ENCODE measurements at regions not wholly inside any gene's neighbourhood (a gene's known extent, or its start where the extent isn't known, plus 50 kb on each side); places are given as distances from the start of the nearest gene placed in this dataset.
A peak's percentile ranks its signal among the peaks of the same experiment; 100 is the strongest.
"Not testable (repeated sequence)": the region's sequence is repeated elsewhere in the genome, so short reads cannot be mapped to it uniquely, and the experiment has no call there.

GRCh38 chrX:73390628-73391567 lies 56.0 kb upstream of the CDX4 start:
- TF ChIP-seq, protein P1, sequence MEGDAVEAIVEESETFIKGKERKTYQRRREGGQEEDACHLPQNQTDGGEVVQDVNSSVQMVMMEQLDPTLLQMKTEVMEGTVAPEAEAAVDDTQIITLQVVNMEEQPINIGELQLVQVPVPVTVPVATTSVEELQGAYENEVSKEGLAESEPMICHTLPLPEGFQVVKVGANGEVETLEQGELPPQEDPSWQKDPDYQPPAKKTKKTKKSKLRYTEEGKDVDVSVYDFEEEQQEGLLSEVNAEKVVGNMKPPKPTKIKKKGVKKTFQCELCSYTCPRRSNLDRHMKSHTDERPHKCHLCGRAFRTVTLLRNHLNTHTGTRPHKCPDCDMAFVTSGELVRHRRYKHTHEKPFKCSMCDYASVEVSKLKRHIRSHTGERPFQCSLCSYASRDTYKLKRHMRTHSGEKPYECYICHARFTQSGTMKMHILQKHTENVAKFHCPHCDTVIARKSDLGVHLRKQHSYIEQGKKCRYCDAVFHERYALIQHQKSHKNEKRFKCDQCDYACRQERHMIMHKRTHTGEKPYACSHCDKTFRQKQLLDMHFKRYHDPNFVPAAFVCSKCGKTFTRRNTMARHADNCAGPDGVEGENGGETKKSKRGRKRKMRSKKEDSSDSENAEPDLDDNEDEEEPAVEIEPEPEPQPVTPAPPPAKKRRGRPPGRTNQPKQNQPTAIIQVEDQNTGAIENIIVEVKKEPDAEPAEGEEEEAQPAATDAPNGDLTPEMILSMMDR (IDR thresholded peaks at IDR 0.05; ENCODE audit: low read depth, low read length): no peak
- no peaks in the 10 kb centered on the region for H3K27me3 ChIP-seq
- no peaks in the 10 kb centered on the region for H3K4me1 ChIP-seq
- no peak for DNase-seq
- H3K9me3 ChIP-seq: no peaks in the 10 kb centered on the region
- H3K36me3 ChIP-seq: no peaks in the 10 kb centered on the region
- H3K4me3 ChIP-seq (ENCODE audit: low read depth, low read length): no peak overlapping the region

DNA sequence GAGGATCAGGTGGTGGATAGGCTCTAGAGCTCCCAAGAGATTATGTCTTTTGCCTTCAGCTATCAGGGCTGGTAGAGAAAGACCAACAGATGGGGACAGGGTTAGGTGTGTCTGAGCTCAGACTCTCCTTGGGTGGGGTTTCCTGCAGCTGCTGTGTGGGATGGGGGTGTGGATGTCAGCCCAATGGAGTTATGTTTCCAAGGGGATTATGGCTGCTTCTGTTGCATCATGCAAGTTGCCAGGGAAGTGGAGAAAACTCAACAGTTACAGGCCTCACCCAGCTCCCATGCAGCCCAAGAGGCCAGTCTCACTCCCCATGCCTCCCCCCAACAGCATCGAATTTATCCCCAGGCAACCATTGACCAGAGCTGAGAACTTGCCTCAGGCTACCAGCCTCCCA lies 80.2 kb upstream of the CDX4 start:
- H3K4me3 ChIP-seq (ENCODE audit: low read depth, low read length): no peak overlapping the region
- no peaks in the 10 kb centered on the region for H3K9me3 ChIP-seq
- no peaks in the 10 kb centered on the region for H3K4me1 ChIP-seq
- TF ChIP-seq, protein P1 (IDR thresholded peaks at IDR 0.05; ENCODE audit: low read depth, low read length): no peak
- DNase-seq: no peak
- H3K27me3 ChIP-seq: no peaks in the 10 kb centered on the region
- no peaks in the 10 kb centered on the region for H3K36me3 ChIP-seq

- H3K36me3 ChIP-seq; H3K4me3 ChIP-seq (ENCODE audit: low read depth, low read length); H3K4me1 ChIP-seq; H3K9me3 ChIP-seq; DNase-seq; H3K27me3 ChIP-seq: not testable (repeated sequence)
Measured at GRCh38 chrX:73357294-73357693, 89.6 kb upstream of the CDX4 start.

DNA sequence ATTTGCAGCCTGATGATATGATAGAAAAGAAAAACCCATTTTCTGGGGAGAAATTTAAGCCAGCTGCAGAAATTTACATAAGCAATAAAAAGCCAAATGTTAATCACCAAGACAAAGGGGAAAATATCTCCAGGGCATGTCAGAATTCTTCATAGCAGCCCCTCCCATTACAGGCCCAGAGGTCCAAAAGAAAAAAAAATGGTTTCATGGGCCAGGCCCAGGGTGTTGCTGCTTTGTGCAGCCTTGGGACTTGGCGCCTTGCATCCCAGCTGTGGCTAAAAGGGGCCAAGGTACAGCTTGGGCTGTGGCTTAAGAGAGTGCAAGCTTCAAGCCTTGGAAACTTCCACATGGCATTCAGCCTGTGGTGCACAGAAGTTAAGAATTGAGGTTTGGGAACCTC lies 97.9 kb upstream of the CDX4 start:
- no peak overlapping the region for H3K4me3 ChIP-seq (ENCODE audit: low read depth, low read length)
- no peak for DNase-seq
- H3K9me3 ChIP-seq: no peaks in the 10 kb centered on the region
- TF ChIP-seq, protein P1 (IDR thresholded peaks at IDR 0.05; ENCODE audit: low read depth, low read length): no peak
- H3K27me3 ChIP-seq: no peaks in the 10 kb centered on the region
- H3K36me3 ChIP-seq: no peaks in the 10 kb centered on the region
- H3K4me1 ChIP-seq: no peaks in the 10 kb centered on the region

DNA sequence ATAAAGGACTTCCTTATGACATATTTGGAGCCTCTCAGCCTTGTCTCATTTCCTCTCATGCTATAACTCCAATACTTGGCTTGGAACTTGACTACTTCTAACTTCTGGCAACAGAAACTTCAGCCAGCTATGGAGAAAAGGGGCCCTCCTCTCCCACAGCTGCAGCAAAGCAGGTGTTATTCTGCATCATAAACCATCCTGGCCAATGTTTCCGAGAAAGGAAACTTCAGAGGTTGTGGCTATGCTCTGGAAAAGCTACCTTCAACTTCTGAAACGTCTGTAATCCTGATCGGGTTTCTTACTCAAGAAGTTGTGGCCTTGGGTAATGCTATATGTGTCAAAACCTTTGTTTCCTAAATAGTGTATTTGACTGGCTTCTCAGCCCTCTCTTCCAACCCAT lies 109.5 kb upstream of the CDX4 start:
- Histone ChIP-seq H3K4me1 (no peaks in the 10 kb centered on the region), H3K36me3 (no peaks in the 10 kb centered on the region), H3K9me3 (no peaks in the 10 kb centered on the region), H3K4me3 (ENCODE audit: low read depth, low read length) (no peak overlapping the region), H3K27me3 (no peaks in the 10 kb centered on the region)
- TF ChIP-seq, protein P1 (IDR thresholded peaks at IDR 0.05; ENCODE audit: low read depth, low read length): no peak
- no peak for DNase-seq

DNA sequence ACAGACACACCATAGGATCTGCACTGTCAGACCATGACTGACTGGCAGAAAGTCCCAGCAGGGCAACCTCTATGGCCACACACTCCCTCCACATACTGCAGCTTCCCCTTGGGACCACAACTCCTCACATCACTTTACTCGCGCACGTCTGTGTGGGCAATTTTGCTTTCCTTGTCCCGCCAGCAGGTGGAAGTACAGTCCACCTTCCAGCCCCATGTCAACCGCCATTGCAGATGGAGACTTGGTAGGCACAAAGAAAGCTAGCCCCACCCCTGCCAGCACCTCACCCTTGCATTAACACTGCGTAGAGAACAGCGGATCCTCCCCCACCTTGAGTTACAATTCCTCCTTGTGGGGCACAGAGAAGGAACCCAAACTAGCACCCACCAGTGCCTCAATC lies 74.4 kb upstream of the NAP1L2 start:
- peak; percentile 4 for DNase-seq
- H3K4me3 ChIP-seq (ENCODE audit: low read depth, low read length): no peak overlapping the region

More for the DNA sequence above, 74.4 kb upstream of the NAP1L2 start:
- TF ChIP-seq, protein P1 (IDR thresholded peaks at IDR 0.05; ENCODE audit: low read depth, low read length): no peak
- no peaks in the 10 kb centered on the region for H3K27me3 ChIP-seq
- H3K36me3 ChIP-seq: no peaks in the 10 kb centered on the region
- H3K9me3 ChIP-seq: no peaks in the 10 kb centered on the region
- H3K4me1 ChIP-seq: no peaks in the 10 kb centered on the region
